NCI-H128 (cell line): ENCODE measurements at regions not wholly inside any gene's neighbourhood (a gene's known extent, or its start where the extent isn't known, plus 50 kb on each side); places are given as distances from the start of the nearest gene placed in this dataset.

Source experiments
- DNase-seq: peaks from one replicate; lab custom pipeline; 2025; ENCODE audit not compliant: unreplicated experiment; lab: John Stamatoyannopoulos, UW

DNA sequence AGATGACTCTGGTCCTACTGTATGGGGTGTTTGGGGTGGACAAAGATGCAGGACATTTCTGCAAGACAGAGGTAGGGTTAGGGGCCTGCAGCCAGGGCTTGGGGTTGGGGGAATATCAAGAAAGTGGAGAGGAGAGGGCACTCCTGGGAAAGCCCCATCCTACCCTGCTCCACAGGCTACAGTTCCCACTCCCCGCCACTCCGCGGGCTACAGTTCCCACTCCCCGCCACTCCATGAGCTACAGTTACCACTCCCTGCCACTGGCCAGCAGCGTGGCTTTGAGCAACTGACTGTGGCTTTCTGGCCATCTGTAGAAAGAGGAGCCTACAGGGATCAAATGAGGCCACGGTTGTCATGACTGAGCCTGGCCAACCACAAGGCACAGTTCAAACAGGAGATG lies 93.8 kb upstream of the GRIK3 start:
- DNase-seq = no peak

- DNase-seq = no peak
Measured at GRCh38 chr1:37130221-37130948, 96.1 kb upstream of the GRIK3 start.

- DNase-seq = no peak
Measured at GRCh38 chr1:37131281-37131680, 97.0 kb upstream of the GRIK3 start.

DNA sequence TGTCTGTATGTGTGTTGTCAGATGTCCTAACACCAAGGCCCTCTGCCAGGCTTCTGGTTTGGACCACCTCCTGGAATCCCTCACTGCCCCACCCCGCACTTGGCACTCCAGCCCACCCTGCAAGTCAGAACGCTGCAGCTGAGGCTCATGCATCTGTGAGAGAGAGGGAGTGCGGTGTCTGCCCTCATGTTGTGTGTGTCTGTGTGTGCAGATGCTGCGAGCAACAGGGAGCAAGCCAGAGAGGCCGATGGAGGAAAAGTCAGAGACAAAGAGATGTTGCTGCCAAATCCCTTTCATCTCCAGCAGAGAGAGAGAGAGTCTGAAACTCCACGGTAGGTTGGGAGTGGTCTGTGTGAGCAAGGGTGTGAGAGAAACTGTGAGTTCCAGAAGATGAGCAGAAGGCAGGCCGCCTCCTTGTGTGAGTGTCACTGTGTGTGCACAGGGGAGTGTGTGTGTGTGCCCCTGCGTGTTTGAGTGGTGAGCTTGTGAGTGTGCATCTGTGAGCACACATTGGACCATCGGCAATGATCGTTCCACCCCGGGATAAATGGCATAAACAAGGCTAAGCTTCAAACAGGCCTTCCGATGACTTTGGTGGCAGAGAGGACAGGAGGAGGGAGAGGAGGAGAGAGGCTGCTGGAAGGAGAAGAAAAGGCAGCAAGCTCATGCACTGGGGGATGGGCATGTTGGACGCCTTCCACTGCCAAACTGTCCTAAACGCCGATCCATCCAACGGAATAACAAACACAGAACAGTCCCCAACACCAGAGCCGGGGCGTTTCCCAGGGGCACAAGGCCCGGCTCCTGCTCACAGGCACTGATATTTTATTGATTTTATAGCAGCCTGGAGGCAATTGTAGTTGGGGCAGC lies 99.2 kb upstream of the GRIK3 start:
- no peak for DNase-seq

- DNase-seq = no peak
Measured at GRCh38 chr1:37134599-37134998, 100.3 kb upstream of the GRIK3 start.

GRCh38 chr1:37135032-37135431 lies 100.7 kb upstream of the GRIK3 start:
- DNase-seq = no peak

GRCh38 chr1:37137014-37137413 lies 102.7 kb upstream of the GRIK3 start:
- DNase-seq = no peak

GRCh38 chr1:37137601-37138000 lies 103.3 kb upstream of the GRIK3 start:
- DNase-seq = no peak

GRCh38 chr1:37143800-37144199 lies 109.5 kb upstream of the GRIK3 start:
- no peak for DNase-seq

- DNase-seq = no peak
Measured at GRCh38 chr1:37146071-37146470, 111.8 kb upstream of the GRIK3 start.

GRCh38 chr1:37147392-37147831 lies 113.1 kb upstream of the GRIK3 start:
- no peak for DNase-seq

- no peak for DNase-seq
Measured at GRCh38 chr1:37147906-37148305, 113.6 kb upstream of the GRIK3 start.

DNA sequence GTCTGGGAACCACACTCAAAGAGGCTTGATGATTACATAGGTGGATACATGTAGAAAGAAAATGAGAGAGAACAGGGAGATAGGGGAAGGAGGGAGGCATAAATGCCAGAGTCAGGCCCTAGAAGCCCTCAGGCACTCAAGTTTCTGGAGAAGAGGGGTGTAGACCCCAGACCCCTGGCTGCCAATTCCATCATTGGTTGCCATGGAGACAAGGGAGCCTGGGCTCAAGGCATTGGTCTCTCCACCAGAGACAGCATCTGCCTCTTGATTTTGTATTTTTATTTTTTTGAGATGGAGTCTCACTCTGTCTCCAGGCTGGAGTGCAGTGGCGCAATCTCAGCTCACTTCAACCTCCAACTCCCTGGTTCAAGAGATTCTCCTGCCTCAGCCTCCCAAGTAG lies 114.3 kb upstream of the GRIK3 start:
- DNase-seq = no peak

DNA sequence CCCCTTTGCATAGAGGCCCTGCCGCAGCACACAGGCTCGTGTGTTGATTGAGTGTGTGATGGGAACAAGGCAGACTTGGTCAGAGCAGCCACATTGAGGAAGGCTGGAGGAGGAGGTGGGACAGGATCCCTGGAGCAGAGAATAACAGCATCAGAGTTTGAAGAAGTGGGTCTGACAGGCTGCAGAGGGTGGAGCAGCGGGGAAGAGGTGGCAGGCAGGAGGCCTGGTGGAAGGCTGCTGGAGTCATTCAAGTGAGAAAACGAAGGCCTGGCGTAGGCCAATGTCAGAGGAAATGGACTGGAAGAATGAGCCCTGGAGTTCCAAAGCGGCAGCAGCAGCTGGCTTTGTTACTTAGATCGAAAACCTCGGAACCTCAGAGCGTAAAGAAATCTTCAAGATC lies 115.0 kb upstream of the GRIK3 start:
- no peak for DNase-seq

DNA sequence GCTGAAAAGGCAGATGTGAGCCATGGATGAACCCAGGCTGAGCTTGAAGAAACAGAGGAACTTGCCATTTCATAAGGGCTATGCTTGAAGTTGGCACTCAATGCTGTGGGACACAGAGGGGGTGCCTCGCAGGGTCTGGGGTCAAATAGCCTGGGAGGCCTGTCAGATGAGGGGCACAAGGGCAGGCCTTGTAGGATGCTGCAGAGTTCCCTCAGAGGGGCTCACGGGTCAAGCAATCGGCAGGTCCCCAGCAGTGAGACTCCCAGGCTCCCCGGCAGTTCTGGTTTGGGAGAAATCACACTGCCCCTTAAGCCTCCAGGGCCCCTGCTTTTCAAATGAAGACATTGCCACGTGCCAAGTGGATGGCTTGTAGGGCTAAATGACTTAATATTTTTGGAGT lies 116.7 kb upstream of the GRIK3 start:
- DNase-seq = no peak

DNA sequence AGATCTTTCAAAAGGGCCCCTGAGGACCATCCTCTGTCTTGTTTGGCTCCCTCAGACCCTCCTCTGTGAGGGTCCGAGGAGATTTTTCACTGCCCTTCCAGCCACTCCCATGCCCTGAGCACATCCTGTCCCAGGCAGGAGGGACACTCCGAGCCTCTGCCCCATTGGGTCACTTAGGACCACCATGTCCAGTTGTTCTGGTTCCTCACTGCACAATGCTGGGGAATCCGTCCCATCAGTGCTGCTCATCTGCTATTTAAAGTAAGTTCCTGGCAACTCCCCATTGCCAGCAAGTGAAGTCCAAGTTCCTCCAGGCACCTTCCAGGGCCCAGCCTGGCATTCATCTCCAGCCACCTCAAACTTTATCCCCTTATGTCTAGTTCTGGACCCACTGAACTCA lies 117.5 kb upstream of the GRIK3 start:
- DNase-seq = no peak

GRCh38 chr1:37152491-37152890 lies 118.2 kb upstream of the GRIK3 start:
- no peak for DNase-seq

- no peak for DNase-seq
Measured at GRCh38 chr1:37153116-37154100, 119.1 kb upstream of the GRIK3 start.

DNA sequence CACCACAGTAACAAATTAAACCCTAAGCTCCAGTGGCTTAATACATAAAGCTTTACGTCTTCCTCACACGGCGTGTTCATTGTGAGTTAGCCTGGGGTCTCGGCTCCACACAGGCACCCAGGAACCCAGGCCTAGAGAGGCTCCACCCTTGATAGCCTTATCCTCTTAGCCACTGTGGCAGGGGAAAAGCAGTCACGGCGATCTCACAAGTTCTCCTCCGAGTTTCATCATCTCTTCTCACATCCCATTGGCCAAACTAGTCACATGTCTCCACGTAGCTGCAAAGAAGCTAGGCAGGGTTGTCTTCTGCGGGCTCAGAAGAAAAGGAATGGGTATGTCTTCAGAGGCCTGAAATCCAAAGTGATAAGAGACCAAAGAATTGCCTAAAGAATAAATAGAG lies 122.3 kb upstream of the GRIK3 start:
- DNase-seq = no peak

- no peak for DNase-seq
Measured at GRCh38 chr1:37157634-37158033, 123.3 kb upstream of the GRIK3 start.

GRCh38 chr1:37158113-37158749 lies 123.9 kb upstream of the GRIK3 start:
- no peak for DNase-seq
